ENCODE measurements at regions not wholly inside any gene's neighbourhood (a gene's known extent, or its start where the extent isn't known, plus 50 kb on each side); places are given as distances from the start of the nearest gene placed in this dataset.
"Not testable (repeated sequence)": the region's sequence is repeated elsewhere in the genome, so short reads cannot be mapped to it uniquely, and the experiment has no call there.

DNA sequence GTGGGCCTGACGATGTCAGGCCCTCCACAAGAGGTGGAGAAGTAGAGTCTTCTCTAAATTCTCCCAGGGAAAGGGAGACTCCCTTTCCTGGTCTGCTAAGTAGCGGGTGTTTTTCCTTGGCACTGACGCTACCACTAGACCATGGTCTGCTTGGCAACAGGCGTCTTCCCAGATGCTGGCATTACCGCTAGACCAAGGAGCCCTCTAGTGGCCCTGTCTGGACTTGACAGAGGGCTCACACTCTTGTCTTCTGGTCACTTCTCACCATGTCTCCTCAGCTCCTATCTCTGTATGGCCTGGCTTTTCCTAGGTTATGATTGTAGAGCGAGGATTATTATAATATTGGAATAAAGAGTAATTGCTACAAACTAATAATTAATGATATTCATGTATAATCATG is 51.1 kb upstream of the RASSF6 start:
- in situ Hi-C loops (cut with HindIII; ENCODE audit: low sequenced_read_pairs), result loop anchor here (25.0 kb wide), 1 partner anchor 466 kb away; no protein-coding TSS in a partner anchor
- H3K4me3 ChIP-seq (ENCODE audit: low read depth, low read length); DNase-seq (ENCODE audit: low read depth, low spot score): not testable (repeated sequence)

DNA sequence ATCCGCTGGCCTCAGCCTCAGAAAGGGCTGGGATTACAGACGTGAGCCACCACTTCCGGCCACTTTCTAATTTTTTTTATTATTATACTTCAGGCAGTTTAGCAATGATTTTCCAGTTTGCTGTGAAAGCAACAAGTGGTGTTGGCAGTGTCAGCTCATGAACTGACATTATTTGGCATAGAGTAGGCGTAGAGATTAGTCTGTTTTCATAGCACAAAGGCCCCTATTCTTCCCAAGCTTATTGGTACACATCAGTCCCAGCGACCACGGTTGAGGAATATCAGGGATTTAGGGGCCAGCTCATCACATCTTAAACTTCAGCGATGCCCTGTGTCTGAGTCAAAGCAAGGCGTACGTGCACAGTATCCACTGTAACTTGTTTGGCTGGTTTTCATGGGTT is 53.0 kb upstream of the RASSF6 start:
- in situ Hi-C loops (cut with HindIII; ENCODE audit: low sequenced_read_pairs), result loop anchor here (25.0 kb wide), 1 partner anchor 464 kb away; no protein-coding TSS in a partner anchor
- no peak for DNase-seq (ENCODE audit: low read depth, low spot score)
- no peak overlapping the region for H3K4me3 ChIP-seq (ENCODE audit: low read depth, low read length)
- TF ChIP-seq, protein P1, sequence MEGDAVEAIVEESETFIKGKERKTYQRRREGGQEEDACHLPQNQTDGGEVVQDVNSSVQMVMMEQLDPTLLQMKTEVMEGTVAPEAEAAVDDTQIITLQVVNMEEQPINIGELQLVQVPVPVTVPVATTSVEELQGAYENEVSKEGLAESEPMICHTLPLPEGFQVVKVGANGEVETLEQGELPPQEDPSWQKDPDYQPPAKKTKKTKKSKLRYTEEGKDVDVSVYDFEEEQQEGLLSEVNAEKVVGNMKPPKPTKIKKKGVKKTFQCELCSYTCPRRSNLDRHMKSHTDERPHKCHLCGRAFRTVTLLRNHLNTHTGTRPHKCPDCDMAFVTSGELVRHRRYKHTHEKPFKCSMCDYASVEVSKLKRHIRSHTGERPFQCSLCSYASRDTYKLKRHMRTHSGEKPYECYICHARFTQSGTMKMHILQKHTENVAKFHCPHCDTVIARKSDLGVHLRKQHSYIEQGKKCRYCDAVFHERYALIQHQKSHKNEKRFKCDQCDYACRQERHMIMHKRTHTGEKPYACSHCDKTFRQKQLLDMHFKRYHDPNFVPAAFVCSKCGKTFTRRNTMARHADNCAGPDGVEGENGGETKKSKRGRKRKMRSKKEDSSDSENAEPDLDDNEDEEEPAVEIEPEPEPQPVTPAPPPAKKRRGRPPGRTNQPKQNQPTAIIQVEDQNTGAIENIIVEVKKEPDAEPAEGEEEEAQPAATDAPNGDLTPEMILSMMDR (IDR thresholded peaks at IDR 0.05; ENCODE audit: low read depth, low read length), result no peak

DNA sequence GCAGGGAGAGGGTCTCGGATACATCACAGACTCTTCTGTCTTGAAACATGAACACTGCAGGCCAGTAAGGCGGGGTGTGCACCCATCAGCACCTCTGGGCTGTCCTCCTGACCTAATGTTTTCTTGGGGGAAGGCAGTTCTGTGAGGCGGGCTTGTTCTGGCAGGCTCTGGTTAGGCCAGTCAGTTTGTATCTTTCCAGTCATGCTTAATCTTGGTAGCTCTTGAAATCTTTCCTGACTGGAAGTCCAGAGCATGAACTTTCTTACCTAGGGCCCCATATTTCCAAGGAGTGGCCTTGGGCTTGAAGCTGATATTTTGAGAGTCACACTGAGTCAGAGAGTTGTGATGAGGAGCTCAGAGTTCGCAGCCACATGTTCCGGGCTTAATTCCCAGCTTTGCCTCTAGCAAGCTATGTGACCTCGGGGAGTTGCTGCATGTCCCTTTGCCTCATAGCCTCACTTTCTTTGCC is 54.2 kb upstream of the RASSF6 start:
- TF ChIP-seq, protein P1 (IDR thresholded peaks at IDR 0.05; ENCODE audit: low read depth, low read length), result no peak
- in situ Hi-C loops (cut with HindIII; ENCODE audit: low sequenced_read_pairs), result loop anchor here (25.0 kb wide), 1 partner anchor 463 kb away; no protein-coding TSS in a partner anchor
- no peak overlapping the region for H3K4me3 ChIP-seq (ENCODE audit: low read depth, low read length)

DNA sequence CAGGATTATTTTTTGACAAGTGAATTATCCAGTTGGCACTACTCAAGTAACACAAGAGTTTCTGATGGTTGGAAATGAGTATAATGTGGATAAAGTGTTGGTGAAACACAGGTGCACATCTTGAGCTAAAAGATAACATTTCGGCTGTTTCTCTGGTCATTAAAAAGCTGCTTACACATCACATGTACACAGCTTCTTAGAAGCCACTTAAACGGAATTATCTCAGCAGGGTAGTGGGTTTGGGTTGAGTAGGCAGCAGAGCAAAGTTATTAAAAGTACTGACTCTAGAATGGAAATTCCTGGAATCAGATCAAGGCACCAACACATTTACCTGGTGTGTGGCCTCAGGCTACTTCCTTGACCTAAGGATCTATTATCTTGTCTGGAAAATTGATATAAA is 55.4 kb upstream of the RASSF6 start:
- TF ChIP-seq, protein P1 (IDR thresholded peaks at IDR 0.05; ENCODE audit: low read depth, low read length), result no peak
- no peak overlapping the region for H3K4me3 ChIP-seq (ENCODE audit: low read depth, low read length)
- DNase-seq (ENCODE audit: low read depth, low spot score), result no peak
- in situ Hi-C loops (cut with HindIII; ENCODE audit: low sequenced_read_pairs), result no loop called here

More for the DNA sequence above, 54.2 kb upstream of the RASSF6 start:
- DNase-seq (ENCODE audit: low read depth, low spot score), result no peak

DNA sequence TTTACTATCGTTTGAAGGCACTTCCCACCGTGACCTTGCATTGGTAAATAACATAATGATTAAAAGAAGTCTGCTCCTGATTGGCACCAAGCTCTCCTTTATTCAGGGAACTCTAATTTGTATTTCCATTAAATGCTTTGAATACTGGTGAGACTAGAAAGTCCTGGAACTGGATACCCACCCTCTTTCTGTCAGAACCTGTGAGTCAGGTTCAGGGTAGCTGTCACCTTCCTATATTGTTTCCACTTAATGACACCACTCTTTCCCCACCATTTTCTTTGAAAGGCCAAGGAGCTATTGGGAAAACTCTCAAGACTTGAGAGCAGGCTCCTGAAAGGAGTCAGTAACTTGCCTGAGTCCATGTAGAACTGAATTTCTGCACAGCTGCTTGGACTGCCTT is 55.9 kb upstream of the RASSF6 start:
- H3K4me3 ChIP-seq (ENCODE audit: low read depth, low read length), result no peak overlapping the region
- TF ChIP-seq, protein P1 (IDR thresholded peaks at IDR 0.05; ENCODE audit: low read depth, low read length), result no peak
- in situ Hi-C loops (cut with HindIII; ENCODE audit: low sequenced_read_pairs), result no loop called here
- DNase-seq (ENCODE audit: low read depth, low spot score), result no peak

DNA sequence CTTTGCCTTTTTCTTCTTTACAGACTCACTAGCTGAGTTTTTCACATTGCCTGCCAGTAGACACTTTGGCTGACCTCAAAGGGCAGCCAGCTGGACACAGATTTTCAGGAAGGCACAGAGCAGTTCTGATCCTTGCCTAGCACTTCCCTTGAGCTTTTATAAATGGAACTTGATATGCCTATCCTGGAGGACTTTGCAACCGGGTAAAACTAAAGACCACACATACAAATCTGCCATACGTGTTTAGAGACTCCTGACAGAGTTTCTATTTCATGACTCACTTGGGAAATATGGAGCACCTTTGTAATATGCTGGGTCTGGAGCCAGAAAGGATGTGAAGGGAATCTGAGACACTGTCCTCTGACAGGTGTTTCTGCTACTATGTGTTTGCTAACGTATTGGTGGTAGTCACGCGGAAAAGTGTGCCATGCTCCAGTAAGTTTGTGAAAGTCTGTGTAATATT is 56.7 kb upstream of the RASSF6 start:
- H3K4me3 ChIP-seq (ENCODE audit: low read depth, low read length), result no peak overlapping the region
- in situ Hi-C loops (cut with HindIII; ENCODE audit: low sequenced_read_pairs), result no loop called here
- peak; percentile 50 for DNase-seq (ENCODE audit: low read depth, low spot score)
- TF ChIP-seq, protein P1 (IDR thresholded peaks at IDR 0.05; ENCODE audit: low read depth, low read length), result no peak

DNA sequence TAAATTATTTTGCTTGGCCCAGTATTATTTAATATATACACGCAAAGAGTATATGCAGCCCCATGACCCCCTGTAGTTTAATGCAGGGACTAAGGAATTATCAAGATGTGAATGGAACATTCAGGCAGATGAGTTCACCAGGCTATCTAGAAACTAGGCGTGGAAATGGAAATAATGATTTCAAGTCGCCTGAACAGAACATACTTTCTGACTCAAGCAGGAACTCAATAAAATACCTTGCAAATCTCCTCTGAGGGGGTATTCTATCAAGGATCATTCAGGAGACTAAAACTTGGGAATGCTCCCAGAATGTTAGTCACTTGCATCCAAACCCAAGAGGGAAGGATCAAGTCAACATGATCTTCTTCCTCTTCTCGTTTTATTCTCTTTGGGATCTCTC is 59.6 kb upstream of the RASSF6 start:
- DNase-seq (ENCODE audit: low read depth, low spot score), result peak; percentile 83
- TF ChIP-seq, protein P1 (IDR thresholded peaks at IDR 0.05; ENCODE audit: low read depth, low read length), result no peak
- in situ Hi-C loops (cut with HindIII; ENCODE audit: low sequenced_read_pairs), result no loop called here

More for the DNA sequence above, 59.6 kb upstream of the RASSF6 start:
- H3K4me3 ChIP-seq (ENCODE audit: low read depth, low read length), result no peak overlapping the region
